Endometrium (tissue), 2 donors: ENCODE measurements at regions not wholly inside any gene's neighbourhood (a gene's known extent, or its start where the extent isn't known, plus 50 kb on each side); places are given as distances from the start of the nearest gene placed in this dataset.

Source experiments
- FAIRE-seq: peaks from 2 replicates; lab custom pipeline; 2012; peaks lifted over from hg19 to GRCh38; lab: Jason Lieb, UNC
- donor health status: control.
- donor health status: control.

GRCh38 chr2:139159177-139159576 is 379.0 kb upstream of the NXPH2 start:
- no peak for FAIRE-seq

DNA sequence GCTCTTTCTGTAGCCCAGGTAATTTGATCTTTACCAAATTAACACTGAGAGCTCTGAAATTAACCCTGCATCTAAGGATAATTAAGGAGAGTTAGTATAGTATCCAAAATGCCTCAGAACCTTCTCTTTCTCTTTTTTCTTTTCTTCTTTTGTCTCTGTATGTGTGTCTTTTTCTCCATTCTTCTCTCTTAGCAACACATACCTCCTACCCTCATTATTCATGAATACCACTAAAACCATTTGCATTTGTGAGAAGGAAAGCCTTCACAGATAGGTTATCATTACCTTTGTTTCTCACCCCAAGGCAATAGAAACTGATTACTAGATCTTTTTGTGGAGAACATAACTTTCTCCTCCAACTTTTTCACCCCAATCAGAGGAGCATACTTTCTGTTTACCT is 376.5 kb upstream of the NXPH2 start:
- FAIRE-seq = no peak

GRCh38 chr2:139155991-139156390 is 375.8 kb upstream of the NXPH2 start:
- FAIRE-seq = no peak

DNA sequence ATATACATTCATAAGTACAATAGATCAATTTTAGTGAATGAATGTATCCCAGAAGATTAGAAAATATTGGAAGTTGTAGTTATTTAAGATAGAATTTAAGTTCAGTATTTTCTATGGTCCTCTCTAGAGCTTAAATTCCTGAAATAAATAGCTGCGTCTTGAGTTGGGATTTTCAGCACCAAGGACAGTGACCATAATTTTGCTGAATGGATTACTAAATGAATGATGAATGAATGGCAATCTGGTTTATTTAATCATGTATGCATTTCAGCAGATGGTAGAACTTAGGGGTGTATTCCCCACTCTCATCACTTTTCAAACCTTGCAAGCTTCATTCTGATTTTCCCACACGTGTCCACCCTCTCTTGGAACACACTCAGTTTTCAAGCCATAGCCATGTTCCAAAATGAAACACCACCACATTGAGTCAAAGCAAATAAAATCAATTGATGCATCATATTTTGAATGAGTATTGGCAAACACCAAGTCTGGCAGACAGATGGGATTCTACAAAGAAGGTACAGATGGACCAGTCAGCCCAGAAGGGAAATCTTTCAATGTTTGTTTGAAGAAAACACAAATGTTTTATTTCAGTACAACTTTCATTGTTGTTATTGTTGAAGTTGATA is 362.2 kb upstream of the NXPH2 start:
- FAIRE-seq = no peak

DNA sequence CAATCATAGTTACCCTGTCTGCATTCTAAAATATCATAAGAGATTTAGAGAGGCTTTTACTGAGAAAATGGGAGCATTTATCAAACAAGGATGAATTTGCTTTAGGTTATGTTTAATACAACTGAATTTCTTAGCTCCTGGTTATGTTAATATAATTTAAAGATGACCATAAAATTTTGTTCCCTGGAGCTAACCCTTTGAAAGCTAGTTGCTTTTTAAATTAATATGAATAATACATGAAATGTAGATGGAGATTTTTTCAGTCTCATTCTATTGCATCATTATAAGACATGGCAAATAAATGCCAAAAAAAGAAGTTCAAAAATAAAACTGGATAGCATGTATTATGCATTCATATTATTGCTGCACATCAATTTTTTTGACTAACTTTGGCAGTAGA is 344.1 kb upstream of the NXPH2 start:
- FAIRE-seq = no peak

DNA sequence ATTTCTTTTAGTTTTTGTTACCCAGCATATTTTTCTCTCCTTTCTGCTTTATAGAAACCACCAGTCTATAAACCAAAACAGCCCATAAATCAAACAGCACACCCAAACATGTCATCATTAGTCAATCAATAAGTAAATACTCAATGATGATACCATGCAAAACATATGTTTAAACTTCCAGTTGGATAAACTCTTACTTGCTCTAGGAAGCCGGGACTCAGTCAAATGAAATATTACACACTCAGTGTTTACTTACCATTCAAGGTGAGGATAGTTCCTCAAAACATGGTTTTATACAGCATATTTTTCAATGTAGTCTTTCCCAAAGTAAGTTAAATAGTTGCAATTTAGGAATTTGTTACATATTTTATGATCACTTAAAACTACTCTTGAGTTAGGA is 343.6 kb upstream of the NXPH2 start:
- FAIRE-seq = no peak

- no peak for FAIRE-seq
Measured at GRCh38 chr2:139122711-139123158, 342.5 kb upstream of the NXPH2 start.

- FAIRE-seq = no peak
Measured at GRCh38 chr2:139099721-139100120, 319.5 kb upstream of the NXPH2 start.

DNA sequence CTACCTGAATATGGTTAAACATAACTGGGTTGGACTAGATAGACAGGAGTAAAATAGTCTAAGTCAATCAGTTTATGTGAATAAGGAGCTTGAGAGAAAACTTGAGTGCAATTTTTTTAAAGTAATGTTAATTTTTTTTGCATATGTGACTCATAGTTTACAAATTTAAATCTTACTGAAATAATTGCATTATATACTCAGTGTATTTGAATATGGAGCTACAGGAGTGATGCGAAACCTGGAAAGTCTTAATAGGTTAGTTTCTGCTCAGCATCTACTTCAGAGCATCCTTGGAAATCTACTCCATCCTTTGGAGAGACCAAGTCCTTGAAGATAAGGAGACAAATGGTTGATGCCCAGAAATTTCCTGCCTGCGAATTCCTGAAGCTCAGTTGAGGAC is 318.8 kb upstream of the NXPH2 start:
- FAIRE-seq = no peak

DNA sequence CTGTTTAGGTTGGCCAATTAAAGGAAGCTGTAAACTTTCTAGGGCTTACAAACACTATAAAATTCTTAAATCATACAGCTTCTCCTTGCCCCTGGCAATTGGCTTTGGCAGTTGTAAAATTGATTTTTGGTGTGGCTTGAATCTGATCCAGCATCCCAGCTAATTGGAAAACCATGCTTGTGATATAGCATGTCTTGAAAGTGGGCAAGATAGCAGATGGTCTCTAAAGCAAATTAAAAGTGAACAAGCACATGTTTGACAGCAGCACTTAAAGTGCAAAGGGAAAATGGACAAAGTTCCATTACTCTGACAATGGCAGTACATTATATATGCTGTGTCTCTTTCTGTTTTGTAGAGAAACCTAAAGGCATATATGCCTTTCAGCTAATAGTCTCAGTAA is 302.9 kb upstream of the NXPH2 start:
- no peak for FAIRE-seq

DNA sequence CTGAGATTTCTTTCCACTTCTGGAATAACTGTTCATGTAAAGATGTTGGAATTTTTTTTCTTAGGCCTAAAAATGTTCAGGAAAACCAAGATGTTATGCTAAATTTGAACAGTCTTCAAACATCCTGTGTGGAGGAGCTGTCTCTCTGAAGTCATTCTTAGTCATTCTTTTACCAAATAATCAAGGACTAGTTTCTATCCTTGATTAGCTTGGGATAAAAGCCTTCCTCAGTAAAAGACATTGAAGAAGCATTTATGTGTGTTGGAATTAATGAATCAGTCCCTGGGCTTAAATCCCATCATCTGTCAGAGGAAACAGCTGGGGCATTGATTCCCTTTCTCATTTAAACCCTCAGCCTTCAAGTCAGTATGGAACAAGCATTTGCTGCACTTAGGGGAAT is 300.1 kb upstream of the NXPH2 start:
- no peak for FAIRE-seq

GRCh38 chr2:139079311-139079710 is 299.1 kb upstream of the NXPH2 start:
- FAIRE-seq = no peak

DNA sequence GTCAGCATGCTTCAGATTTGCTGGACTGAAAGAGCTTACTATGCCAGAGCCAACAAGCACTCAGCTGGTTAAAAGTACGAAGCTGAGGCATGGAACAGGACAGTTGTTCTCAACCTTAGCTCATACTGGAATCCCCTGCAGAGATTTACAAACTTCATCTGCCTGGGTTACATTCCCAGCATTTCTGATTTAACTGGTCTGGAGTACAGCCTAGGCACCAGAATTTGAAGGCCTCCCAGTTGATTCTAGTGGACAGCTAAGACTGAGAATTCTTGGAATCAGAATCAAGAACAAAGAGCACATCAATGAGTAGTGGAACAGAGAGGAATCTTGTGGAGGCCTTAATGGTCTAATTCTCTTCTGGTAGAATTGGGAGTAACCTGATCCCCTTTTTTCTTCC is 298.2 kb upstream of the NXPH2 start:
- FAIRE-seq = no peak

DNA sequence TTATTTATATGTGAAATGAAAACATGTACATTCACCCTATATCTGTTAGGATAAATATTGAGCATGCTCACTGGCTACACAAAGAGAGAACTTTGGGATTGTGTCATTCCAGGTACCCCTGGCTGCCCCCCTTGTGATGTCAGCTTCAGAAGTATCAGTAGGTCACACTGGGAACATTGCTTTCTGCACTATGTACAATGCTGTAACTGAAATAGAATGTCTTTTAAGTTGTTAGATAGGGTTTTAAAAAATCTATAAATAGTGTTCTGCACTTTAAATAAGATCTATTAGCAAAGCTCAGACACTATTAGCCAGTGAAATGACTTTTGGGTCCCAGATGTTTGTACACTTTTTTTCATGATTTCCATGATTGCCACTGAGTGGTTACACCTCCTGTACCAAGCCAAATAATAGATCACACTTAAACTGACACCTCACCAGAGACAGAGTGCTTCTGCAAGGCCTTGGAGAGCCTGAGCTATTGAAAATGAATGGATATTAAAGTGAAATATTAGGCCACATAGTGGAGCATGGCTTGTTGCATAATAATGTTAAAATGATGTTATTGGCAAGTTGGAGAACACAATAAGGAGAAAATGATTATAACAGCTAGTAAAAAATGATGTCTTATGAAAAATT is 297.0 kb upstream of the NXPH2 start:
- no peak for FAIRE-seq

GRCh38 chr2:139067874-139068273 is 287.7 kb upstream of the NXPH2 start:
- no peak for FAIRE-seq

DNA sequence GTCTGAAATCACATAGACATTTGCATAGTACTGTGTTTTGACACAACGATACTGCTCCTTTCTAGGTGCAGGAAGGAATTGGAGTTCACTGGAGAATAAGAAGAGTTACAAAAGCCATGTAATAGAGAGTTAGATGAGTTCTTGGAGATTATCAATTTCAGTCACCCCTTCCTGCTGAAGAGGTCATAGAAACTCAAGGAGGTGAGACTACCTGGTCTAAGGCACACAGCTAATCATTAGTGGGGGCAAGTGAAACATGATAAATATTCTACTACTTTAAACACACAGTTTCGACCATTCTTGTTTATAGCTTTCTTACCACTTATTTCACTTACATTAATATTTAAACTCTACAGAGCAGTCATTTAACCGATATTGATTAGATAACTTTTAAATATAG is 286.9 kb upstream of the NXPH2 start:
- no peak for FAIRE-seq

DNA sequence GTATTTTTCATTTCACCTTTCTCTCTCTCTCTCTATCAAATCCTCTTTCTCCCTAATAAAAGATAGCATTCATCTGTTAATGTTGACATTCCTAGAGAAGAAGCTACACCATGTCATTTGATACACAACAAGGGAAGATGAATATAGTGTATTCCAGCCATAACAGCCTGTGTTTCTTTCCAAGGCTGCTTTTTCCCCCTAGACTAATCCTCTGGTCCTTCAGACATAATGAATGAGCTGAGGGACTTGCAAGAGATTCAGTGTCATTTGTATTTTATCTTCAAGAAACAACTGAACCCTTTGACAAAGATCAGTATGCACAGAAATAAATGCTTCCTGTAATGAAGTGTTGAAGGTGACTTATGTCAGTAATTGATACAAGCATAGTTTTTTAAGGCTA is 284.0 kb upstream of the NXPH2 start:
- no peak for FAIRE-seq

DNA sequence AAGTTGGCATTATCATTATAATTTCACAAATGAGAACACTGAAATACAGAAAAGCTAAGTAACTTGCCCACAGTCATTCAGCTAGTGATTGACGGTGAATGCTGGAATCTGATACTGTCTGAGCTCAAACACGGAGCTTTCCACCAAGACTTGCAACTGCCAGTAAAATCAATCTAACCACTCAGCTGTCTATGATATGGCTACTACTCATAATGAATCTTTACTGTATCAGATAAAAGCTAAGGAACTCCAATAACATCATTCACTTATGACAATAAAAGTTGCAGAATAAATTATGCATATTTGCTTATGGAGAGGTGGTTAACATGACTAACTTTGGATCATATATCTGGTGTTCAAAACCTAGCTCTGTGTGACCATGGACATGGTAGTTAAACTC is 279.4 kb upstream of the NXPH2 start:
- FAIRE-seq = no peak

DNA sequence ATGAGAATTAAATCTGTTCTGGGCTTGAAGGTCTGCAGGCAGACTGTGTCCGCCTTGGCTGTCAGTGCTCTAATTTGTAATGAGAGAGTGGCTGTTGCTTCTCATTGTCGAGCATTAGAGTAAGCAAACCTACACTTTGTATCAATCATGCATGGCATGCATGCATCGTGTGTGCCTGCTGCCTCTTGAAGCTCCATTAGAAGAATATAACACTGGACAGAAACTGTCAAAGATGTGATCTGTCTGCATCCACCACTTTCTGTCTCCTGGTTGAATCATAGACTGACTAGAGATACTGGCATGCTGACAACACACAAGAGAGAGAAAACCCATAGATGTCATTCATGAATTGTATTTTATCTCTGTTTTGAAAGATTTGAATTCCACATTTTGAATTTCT is 275.0 kb upstream of the NXPH2 start:
- no peak for FAIRE-seq

DNA sequence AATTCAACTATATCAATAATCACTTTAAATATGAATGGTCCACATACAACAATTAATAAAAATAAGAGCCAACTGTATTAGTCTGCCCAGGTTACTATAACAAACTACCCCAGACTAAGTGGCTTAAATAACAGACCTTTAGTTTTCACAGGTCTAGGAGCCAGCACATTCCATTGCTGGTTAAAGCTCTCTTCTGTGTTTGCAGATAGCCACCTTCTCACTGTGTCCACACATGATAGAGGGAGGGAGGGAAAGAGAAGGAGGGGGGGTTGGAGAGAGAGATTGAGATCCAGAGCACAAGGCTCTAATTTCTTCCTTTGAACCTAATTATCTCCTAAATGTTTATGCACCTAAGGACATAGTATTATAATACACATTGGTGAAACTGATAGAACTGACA is 267.8 kb upstream of the NXPH2 start:
- no peak for FAIRE-seq

DNA sequence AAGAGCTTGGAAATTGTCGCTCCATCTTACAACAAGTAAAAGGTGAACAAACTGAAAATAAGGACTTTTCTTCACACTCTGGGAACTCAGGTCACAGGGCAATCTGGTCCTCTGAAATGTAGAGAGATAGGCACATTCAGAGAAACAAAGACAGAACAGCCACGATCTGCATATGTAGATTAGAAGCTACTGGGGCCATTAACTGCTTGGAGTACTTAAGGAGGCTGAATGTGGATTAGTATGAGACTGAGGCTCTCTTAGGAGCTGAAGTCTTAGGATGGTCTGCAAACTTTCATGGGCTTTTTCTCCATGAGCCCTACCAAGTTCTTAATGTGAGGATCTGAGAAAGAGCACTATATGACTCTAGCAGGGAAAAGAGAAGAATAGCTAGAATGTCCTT is 265.3 kb upstream of the NXPH2 start:
- no peak for FAIRE-seq

- FAIRE-seq = no peak
Measured at GRCh38 chr2:139034064-139034463, 253.9 kb upstream of the NXPH2 start.

DNA sequence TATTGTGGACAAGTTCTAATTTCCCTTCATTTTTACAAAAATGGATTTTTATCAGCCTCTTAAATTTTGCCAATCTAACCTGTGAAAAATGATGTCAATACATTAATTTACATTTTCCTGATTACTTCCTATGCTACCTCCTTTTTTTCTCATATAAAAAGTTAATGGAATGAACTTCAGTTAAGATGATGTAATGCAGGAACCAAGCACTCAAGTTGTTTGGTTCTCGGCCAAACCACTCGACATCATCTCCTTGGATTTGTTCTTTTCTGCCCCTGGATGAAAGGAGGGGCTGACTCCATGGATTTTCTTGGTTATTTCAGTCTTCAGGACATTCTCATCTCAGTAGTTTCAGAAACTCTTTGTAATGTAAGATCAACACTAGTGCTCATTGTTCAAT is 253.1 kb upstream of the NXPH2 start:
- FAIRE-seq = no peak

DNA sequence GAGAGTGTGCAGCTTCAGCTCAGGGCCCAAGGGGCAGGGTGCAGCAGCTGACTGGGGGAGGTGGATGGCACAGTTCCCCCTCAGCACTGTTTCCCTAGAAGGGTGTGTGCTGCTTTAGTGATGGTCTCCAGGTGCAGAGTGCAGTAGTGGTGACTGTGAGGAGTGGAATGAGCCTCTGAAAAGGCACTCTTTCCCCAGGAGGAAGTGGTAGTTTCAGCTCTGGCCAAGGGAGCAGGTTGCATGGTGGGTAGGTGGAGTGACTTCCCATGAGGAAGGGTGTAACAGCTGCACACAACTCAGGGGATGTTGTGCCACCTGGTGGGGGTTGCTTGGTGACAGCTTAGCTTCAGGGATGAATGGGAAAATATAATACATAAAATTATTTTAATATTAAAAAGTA is 251.5 kb upstream of the NXPH2 start:
- FAIRE-seq = no peak
